ENCODE measurements at regions not wholly inside any gene's neighbourhood (a gene's known extent, or its start where the extent isn't known, plus 50 kb on each side); places are given as distances from the start of the nearest gene placed in this dataset.

DNA sequence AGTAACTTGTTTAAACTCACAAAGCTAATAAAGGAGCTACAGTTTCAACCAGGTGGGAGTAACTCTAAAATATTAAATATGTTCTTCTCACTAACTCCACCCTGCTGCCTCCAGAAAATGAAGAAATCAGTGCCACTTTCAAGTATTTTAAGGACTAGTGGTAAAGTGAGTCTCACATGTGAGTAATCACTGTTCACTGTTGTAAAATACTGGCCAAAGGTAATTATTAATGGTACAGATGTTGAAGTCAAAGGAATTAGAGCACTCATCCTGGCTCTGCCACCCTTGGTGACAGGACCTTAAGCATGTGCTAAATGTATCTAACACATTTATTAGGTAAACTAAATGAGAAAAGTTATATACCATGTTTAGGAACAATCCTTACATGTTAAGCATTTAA is 430.7 kb downstream of the BRINP1 start:
- TF ChIP-seq, protein P1, sequence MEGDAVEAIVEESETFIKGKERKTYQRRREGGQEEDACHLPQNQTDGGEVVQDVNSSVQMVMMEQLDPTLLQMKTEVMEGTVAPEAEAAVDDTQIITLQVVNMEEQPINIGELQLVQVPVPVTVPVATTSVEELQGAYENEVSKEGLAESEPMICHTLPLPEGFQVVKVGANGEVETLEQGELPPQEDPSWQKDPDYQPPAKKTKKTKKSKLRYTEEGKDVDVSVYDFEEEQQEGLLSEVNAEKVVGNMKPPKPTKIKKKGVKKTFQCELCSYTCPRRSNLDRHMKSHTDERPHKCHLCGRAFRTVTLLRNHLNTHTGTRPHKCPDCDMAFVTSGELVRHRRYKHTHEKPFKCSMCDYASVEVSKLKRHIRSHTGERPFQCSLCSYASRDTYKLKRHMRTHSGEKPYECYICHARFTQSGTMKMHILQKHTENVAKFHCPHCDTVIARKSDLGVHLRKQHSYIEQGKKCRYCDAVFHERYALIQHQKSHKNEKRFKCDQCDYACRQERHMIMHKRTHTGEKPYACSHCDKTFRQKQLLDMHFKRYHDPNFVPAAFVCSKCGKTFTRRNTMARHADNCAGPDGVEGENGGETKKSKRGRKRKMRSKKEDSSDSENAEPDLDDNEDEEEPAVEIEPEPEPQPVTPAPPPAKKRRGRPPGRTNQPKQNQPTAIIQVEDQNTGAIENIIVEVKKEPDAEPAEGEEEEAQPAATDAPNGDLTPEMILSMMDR (IDR thresholded peaks at IDR 0.05; ENCODE audit: low read depth, low read length) = no peak
- Histone ChIP-seq H3K9me3 (ENCODE audit: severe bottlenecking) (no peaks in the 10 kb centered on the region), H3K4me3 (ENCODE audit: low read depth, low read length) (no peak overlapping the region), H3K36me3 (no peaks in the 10 kb centered on the region), H3K27me3 (ENCODE audit: insufficient read depth, low read depth, severe bottlenecking) (peaks cover 11% of the 10 kb centered on the region), H3K27ac (no peak overlapping the region)
- DNase-seq = no peak

DNA sequence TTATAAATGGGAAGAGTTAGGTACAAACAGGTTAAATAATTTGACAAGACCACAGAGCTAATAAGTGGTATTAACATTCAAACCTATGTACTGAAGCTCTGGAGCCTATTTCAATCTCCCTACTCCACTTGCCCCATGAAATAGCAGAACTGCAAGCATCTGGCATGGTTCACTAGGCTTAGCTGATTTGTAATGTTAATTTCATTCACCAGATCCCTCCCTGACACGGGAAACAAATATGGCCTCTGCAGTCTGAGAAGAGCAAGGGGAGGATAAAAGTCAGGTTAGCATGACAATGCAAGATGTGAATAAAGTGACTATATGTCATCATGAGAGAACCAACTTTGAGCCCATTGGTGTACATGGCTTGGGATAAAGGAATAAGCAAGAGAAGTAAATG is 428.8 kb downstream of the BRINP1 start:
- DNase-seq = no peak
- peaks cover 6% of the 10 kb centered on the region for H3K27me3 ChIP-seq (ENCODE audit: insufficient read depth, low read depth, severe bottlenecking)
- TF ChIP-seq, protein P1 (IDR thresholded peaks at IDR 0.05; ENCODE audit: low read depth, low read length) = no peak
- H3K36me3 ChIP-seq = no peaks in the 10 kb centered on the region
- H3K4me3 ChIP-seq (ENCODE audit: low read depth, low read length) = no peak overlapping the region
- no peak overlapping the region for H3K27ac ChIP-seq
- no peaks in the 10 kb centered on the region for H3K9me3 ChIP-seq (ENCODE audit: severe bottlenecking)

DNA sequence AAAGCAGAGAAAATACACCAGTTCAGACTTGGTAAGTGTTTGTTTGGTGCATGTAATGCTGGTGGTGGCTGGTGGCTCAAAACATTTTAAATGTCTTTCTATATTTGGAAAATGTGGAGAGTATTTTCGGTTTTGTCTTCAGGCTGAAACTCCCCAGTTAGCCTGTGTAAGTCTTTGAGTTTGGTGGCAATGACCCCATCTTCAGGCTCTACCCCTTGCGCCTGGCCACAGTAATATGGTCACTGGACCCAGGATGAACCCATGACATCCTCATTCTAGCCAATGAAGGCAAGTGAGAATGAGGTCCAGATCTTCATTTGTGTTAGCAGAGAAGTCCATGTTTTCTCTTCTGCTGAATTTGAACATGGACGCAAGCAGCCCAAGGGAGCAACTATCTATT is 422.6 kb downstream of the BRINP1 start:
- H3K4me3 ChIP-seq (ENCODE audit: low read depth, low read length) = no peak overlapping the region
- peaks cover 6% of the 10 kb centered on the region for H3K27me3 ChIP-seq (ENCODE audit: insufficient read depth, low read depth, severe bottlenecking)
- no peaks in the 10 kb centered on the region for H3K36me3 ChIP-seq
- TF ChIP-seq, protein P1 (IDR thresholded peaks at IDR 0.05; ENCODE audit: low read depth, low read length) = no peak
- DNase-seq = no peak
- no peak overlapping the region for H3K27ac ChIP-seq
- H3K9me3 ChIP-seq (ENCODE audit: severe bottlenecking) = no peaks in the 10 kb centered on the region

DNA sequence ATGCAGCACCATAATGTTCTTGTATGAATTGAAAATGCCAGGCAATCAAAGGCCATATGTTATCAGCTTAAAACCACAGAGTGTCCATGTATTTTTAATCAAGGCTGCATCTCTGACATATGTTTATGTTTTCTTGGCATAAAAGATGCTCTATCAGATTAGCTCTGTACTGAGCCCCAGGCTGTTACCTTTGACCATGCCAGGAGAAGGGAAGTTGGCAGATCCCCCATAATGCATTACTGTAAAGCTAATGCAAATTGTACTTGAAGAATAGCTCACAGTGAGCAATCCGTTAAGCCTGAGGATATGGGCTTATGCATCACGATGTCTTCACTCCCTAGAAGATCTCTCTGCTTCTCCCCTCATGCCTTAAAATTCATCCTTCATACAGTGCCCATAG is 414.4 kb downstream of the BRINP1 start:
- Histone ChIP-seq H3K27me3 (ENCODE audit: insufficient read depth, low read depth, severe bottlenecking) (no peaks in the 10 kb centered on the region), H3K4me3 (ENCODE audit: low read depth, low read length) (no peak overlapping the region), H3K36me3 (no peaks in the 10 kb centered on the region), H3K9me3 (ENCODE audit: severe bottlenecking) (no peaks in the 10 kb centered on the region), H3K27ac (no peak overlapping the region)
- DNase-seq = no peak
- TF ChIP-seq, protein P1 (IDR thresholded peaks at IDR 0.05; ENCODE audit: low read depth, low read length) = no peak

DNA sequence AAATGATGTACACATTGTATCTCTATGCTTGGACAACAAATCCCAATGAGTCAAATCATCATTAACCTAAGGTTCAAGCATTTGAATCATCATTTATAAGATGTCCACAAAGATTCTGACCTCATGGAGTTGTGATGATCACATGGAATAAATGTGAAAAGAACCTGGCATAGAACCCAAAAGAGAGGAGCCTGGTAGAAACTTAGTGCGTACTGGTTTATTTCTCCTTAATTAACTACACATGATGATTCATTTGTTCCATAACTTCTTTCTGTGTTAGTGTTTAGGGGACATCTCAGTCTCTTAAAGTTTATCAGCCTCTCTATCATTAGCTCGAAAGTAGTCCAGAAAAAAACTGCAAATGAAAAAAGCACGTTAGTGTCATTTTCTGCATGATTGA is 411.6 kb downstream of the BRINP1 start:
- H3K9me3 ChIP-seq (ENCODE audit: severe bottlenecking) = no peaks in the 10 kb centered on the region
- H3K4me3 ChIP-seq (ENCODE audit: low read depth, low read length) = no peak overlapping the region
- TF ChIP-seq, protein P1 (IDR thresholded peaks at IDR 0.05; ENCODE audit: low read depth, low read length) = no peak
- no peaks in the 10 kb centered on the region for H3K36me3 ChIP-seq
- no peak for DNase-seq
- no peak overlapping the region for H3K27ac ChIP-seq
- H3K27me3 ChIP-seq (ENCODE audit: insufficient read depth, low read depth, severe bottlenecking) = no peaks in the 10 kb centered on the region

DNA sequence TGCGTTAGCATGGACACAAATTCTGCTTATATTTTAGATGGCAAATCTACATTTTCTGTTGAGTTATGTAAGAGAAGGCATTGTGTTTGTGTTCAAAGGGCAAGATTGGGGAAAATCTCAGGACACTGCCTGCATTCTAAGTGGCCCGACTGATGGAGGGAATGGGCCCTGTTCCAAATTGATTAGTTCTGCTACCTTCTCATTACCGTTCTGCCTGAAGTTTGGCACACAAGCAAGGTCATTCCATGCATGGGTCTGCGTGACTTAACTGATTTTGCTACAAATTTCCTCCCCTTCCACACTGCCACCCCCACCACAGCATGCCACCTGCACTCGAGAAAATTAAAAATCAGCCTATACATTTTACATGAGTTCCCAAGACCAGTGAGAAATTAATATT is 409.9 kb downstream of the BRINP1 start:
- Histone ChIP-seq H3K27ac (no peak overlapping the region), H3K9me3 (ENCODE audit: severe bottlenecking) (no peaks in the 10 kb centered on the region), H3K4me3 (ENCODE audit: low read depth, low read length) (no peak overlapping the region), H3K36me3 (no peaks in the 10 kb centered on the region), H3K27me3 (ENCODE audit: insufficient read depth, low read depth, severe bottlenecking) (no peaks in the 10 kb centered on the region)
- no peak for DNase-seq
- TF ChIP-seq, protein P1 (IDR thresholded peaks at IDR 0.05; ENCODE audit: low read depth, low read length) = no peak

Measured in WERI-Rb-1 (cell line).